H1 (cell line): ENCODE measurements at regions not wholly inside any gene's neighbourhood (a gene's known extent, or its start where the extent isn't known, plus 50 kb on each side); places are given as distances from the start of the nearest gene placed in this dataset.

Experiments used
- CHD2 ChIP-seq: IDR thresholded peaks from 2 replicates; pipeline ENCODE4 v1.6.1; 2012; ENCODE audit warnings: low read length, improper control_type of control experiment
- HDAC2 ChIP-seq, 2 experiments: fragments of 300-600 bp in 1 of 2; sonication (generic) in 1 of 2; IDR thresholded peaks; 2 replicates each; pipeline ENCODE4 v1.6.1; 2011 to 2012; ENCODE audit warnings: low read depth in 2 of 2, low read length in 2 of 2, mild to moderate bottlenecking in 2 of 2, moderate library complexity in 2 of 2, borderline replicate concordance in 1 of 2, inconsistent platforms in 1 of 2
- KDM4A ChIP-seq: IDR thresholded peaks from one replicate; pipeline ENCODE4 v1.7.1; 2012; ENCODE audit warnings: low read depth, mild to moderate bottlenecking, moderate library complexity, low read length, inconsistent platforms; ENCODE audit not compliant: severe bottlenecking
- TAF1 ChIP-seq: IDR thresholded peaks from 2 replicates; pipeline ENCODE4 v1.6.1; 2011; ENCODE audit warnings: mild to moderate bottlenecking, low read depth, low read length
- ZNF274 ChIP-seq: IDR thresholded peaks from 2 replicates; pipeline ENCODE4 v1.7.0; 2012; ENCODE audit warnings: low read length, borderline replicate concordance; ENCODE audit errors: extremely low read depth
- TF ChIP-seq, protein P1 (sequence below): fragments of 300-600 bp; sonication (generic); IDR thresholded peaks from 2 replicates; pipeline ENCODE4 v1.7.1; 2012; ENCODE audit warnings: low read length, moderate library complexity, mild to moderate bottlenecking, inconsistent platforms; ENCODE audit not compliant: insufficient replicate concordance
- TF ChIP-seq, protein P2 (sequence below): IDR thresholded peaks from 2 replicates; pipeline ENCODE4 v1.6.1; 2011; ENCODE audit warnings: low read length, improper control_type of control experiment
- TF ChIP-seq, protein P3 (sequence below): IDR thresholded peaks from 2 replicates; pipeline ENCODE4 v1.6.1; 2012; ENCODE audit warnings: inconsistent platforms
- TF ChIP-seq, protein P4 (sequence below): IDR thresholded peaks from 2 replicates; pipeline ENCODE4 v1.6.1; 2011; ENCODE audit warnings: low read depth, mild to moderate bottlenecking, low read length; ENCODE audit not compliant: insufficient read depth

DNA sequence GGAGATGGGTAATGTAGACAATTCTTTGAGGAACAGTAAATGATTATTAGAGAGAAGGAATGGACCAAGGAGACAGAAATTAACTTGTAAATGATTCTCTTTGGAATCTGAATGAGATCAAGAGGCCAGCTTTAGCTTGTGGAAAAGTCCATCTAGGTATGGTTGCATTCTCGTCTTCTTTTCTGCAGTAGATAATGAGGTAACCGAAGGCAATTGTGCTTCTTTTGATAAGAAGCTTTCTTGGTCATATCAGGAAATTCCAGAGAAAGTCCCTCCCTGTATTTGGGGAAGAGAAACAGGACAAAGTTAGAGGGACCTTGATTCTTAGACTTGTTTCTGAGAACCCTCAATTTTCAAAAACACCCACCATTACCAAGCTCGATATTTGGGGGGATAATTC, 109.1 kb upstream of the PRSS16 start (continued):
- TF ChIP-seq, protein P1, sequence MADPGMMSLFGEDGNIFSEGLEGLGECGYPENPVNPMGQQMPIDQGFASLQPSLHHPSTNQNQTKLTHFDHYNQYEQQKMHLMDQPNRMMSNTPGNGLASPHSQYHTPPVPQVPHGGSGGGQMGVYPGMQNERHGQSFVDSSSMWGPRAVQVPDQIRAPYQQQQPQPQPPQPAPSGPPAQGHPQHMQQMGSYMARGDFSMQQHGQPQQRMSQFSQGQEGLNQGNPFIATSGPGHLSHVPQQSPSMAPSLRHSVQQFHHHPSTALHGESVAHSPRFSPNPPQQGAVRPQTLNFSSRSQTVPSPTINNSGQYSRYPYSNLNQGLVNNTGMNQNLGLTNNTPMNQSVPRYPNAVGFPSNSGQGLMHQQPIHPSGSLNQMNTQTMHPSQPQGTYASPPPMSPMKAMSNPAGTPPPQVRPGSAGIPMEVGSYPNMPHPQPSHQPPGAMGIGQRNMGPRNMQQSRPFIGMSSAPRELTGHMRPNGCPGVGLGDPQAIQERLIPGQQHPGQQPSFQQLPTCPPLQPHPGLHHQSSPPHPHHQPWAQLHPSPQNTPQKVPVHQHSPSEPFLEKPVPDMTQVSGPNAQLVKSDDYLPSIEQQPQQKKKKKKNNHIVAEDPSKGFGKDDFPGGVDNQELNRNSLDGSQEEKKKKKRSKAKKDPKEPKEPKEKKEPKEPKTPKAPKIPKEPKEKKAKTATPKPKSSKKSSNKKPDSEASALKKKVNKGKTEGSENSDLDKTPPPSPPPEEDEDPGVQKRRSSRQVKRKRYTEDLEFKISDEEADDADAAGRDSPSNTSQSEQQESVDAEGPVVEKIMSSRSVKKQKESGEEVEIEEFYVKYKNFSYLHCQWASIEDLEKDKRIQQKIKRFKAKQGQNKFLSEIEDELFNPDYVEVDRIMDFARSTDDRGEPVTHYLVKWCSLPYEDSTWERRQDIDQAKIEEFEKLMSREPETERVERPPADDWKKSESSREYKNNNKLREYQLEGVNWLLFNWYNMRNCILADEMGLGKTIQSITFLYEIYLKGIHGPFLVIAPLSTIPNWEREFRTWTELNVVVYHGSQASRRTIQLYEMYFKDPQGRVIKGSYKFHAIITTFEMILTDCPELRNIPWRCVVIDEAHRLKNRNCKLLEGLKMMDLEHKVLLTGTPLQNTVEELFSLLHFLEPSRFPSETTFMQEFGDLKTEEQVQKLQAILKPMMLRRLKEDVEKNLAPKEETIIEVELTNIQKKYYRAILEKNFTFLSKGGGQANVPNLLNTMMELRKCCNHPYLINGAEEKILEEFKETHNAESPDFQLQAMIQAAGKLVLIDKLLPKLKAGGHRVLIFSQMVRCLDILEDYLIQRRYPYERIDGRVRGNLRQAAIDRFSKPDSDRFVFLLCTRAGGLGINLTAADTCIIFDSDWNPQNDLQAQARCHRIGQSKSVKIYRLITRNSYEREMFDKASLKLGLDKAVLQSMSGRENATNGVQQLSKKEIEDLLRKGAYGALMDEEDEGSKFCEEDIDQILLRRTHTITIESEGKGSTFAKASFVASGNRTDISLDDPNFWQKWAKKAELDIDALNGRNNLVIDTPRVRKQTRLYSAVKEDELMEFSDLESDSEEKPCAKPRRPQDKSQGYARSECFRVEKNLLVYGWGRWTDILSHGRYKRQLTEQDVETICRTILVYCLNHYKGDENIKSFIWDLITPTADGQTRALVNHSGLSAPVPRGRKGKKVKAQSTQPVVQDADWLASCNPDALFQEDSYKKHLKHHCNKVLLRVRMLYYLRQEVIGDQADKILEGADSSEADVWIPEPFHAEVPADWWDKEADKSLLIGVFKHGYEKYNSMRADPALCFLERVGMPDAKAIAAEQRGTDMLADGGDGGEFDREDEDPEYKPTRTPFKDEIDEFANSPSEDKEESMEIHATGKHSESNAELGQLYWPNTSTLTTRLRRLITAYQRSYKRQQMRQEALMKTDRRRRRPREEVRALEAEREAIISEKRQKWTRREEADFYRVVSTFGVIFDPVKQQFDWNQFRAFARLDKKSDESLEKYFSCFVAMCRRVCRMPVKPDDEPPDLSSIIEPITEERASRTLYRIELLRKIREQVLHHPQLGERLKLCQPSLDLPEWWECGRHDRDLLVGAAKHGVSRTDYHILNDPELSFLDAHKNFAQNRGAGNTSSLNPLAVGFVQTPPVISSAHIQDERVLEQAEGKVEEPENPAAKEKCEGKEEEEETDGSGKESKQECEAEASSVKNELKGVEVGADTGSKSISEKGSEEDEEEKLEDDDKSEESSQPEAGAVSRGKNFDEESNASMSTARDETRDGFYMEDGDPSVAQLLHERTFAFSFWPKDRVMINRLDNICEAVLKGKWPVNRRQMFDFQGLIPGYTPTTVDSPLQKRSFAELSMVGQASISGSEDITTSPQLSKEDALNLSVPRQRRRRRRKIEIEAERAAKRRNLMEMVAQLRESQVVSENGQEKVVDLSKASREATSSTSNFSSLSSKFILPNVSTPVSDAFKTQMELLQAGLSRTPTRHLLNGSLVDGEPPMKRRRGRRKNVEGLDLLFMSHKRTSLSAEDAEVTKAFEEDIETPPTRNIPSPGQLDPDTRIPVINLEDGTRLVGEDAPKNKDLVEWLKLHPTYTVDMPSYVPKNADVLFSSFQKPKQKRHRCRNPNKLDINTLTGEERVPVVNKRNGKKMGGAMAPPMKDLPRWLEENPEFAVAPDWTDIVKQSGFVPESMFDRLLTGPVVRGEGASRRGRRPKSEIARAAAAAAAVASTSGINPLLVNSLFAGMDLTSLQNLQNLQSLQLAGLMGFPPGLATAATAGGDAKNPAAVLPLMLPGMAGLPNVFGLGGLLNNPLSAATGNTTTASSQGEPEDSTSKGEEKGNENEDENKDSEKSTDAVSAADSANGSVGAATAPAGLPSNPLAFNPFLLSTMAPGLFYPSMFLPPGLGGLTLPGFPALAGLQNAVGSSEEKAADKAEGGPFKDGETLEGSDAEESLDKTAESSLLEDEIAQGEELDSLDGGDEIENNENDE: no peak
- TF ChIP-seq, protein P2, sequence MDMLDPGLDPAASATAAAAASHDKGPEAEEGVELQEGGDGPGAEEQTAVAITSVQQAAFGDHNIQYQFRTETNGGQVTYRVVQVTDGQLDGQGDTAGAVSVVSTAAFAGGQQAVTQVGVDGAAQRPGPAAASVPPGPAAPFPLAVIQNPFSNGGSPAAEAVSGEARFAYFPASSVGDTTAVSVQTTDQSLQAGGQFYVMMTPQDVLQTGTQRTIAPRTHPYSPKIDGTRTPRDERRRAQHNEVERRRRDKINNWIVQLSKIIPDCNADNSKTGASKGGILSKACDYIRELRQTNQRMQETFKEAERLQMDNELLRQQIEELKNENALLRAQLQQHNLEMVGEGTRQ: no peak
- TF ChIP-seq, protein P3, sequence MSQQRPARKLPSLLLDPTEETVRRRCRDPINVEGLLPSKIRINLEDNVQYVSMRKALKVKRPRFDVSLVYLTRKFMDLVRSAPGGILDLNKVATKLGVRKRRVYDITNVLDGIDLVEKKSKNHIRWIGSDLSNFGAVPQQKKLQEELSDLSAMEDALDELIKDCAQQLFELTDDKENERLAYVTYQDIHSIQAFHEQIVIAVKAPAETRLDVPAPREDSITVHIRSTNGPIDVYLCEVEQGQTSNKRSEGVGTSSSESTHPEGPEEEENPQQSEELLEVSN: no peak
- TF ChIP-seq TAF1 (no peak), CHD2 (no peak), ZNF274 (no peak), KDM4A (no peak), HDAC2 (IDR thresholded peaks at IDR 0.05; ENCODE audit: borderline replicate concordance in 1 of 2, low read depth in 2 of 2, low read length in 2 of 2) (no peak)
- TF ChIP-seq, protein P4, sequence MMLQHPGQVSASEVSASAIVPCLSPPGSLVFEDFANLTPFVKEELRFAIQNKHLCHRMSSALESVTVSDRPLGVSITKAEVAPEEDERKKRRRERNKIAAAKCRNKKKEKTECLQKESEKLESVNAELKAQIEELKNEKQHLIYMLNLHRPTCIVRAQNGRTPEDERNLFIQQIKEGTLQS: no peak
